ENCODE measurements at regions not wholly inside any gene's neighbourhood (a gene's known extent, or its start where the extent isn't known, plus 50 kb on each side); places are given as distances from the start of the nearest gene placed in this dataset.

- no peak for TF ChIP-seq CTCF (IDR thresholded peaks at IDR 0.05)
- no peaks in the 10 kb centered on the region for H3K36me3 ChIP-seq
- H3K4me3 ChIP-seq: no peak overlapping the region
- no peaks in the 10 kb centered on the region for H3K27me3 ChIP-seq
- H3K27ac ChIP-seq: no peak overlapping the region
- DNase-seq: no peak
- H3K9me3 ChIP-seq: peaks cover 0 to 17% of the 10 kb centered on the region in 2 donors
- no peak for ATAC-seq
- H3K4me1 ChIP-seq: no peaks in the 10 kb centered on the region
- intact Hi-C loops (cut with DNase I): no loop called here
These were observed 581.4 kb downstream of the SOCS6 start for GRCh38 chr18:70870292-70870691.

- H3K36me3 ChIP-seq: no peaks in the 10 kb centered on the region
- H3K4me1 ChIP-seq: no peaks in the 10 kb centered on the region
- H3K27ac ChIP-seq: no peak overlapping the region
- H3K27me3 ChIP-seq: no peaks in the 10 kb centered on the region
- no peak for TF ChIP-seq CTCF (IDR thresholded peaks at IDR 0.05)
- no peak for DNase-seq
- intact Hi-C loops (cut with DNase I): no loop called here
- no peak overlapping the region for H3K4me3 ChIP-seq
- ATAC-seq: no peak
- no peaks in the 10 kb centered on the region for H3K9me3 ChIP-seq
These were observed 559.5 kb downstream of the SOCS6 start for GRCh38 chr18:70848329-70848728.

- DNase-seq: no peak
- Histone ChIP-seq H3K27me3 (no peaks in the 10 kb centered on the region), H3K9me3 (peaks cover 0 to 3% of the 10 kb centered on the region in 2 donors), H3K27ac (no peak overlapping the region), H3K36me3 (no peaks in the 10 kb centered on the region), H3K4me1 (no peaks in the 10 kb centered on the region), H3K4me3 (no peak overlapping the region)
- no peak for ATAC-seq
- intact Hi-C loops (cut with DNase I): no loop called here
- no peak for TF ChIP-seq CTCF (IDR thresholded peaks at IDR 0.05)
These were observed 551.8 kb downstream of the SOCS6 start for GRCh38 chr18:70840649-70841048.

GRCh38 chr18:70827632-70828031 is 538.8 kb downstream of the SOCS6 start:
- Histone ChIP-seq H3K27me3 (no peaks in the 10 kb centered on the region), H3K9me3 (no peaks in the 10 kb centered on the region), H3K36me3 (no peaks in the 10 kb centered on the region), H3K4me1 (no peaks in the 10 kb centered on the region), H3K4me3 (no peak overlapping the region), H3K27ac (no peak overlapping the region)
- TF ChIP-seq CTCF (IDR thresholded peaks at IDR 0.05): no peak
- no peak for ATAC-seq
- no peak for DNase-seq
- intact Hi-C loops (cut with DNase I): no loop called here

GRCh38 chr18:70826571-70826970 is 537.7 kb downstream of the SOCS6 start:
- intact Hi-C loops (cut with DNase I): no loop called here
- no peaks in the 10 kb centered on the region for H3K9me3 ChIP-seq
- no peak for ATAC-seq
- no peaks in the 10 kb centered on the region for H3K36me3 ChIP-seq
- no peak overlapping the region for H3K27ac ChIP-seq
- TF ChIP-seq CTCF (IDR thresholded peaks at IDR 0.05): no peak
- DNase-seq: no peak
- H3K4me3 ChIP-seq: no peak overlapping the region
- no peaks in the 10 kb centered on the region for H3K4me1 ChIP-seq
- no peaks in the 10 kb centered on the region for H3K27me3 ChIP-seq

All from left lung (tissue), 4 donors.